ENCODE measurements at regions not wholly inside any gene's neighbourhood (a gene's known extent, or its start where the extent isn't known, plus 50 kb on each side); places are given as distances from the start of the nearest gene placed in this dataset.

DNA sequence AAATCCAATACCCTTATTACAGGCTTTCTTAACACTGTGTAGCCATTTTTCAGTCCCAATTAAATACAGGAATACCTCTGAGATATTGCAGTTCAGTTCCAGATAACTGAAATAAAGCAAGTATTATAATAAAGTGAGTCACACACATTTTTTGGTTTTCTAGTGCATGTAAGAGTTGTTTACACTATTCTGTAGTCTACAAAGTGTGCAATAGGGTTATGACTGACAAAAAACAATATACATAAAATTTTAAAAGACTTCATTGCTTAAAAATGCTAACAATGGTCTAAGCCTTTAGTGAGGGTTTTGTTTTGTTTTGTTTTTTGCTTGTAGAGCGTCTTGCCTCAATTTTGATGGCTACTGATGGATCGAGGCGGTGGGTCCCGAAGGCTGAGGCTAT is 434.4 kb upstream of the NBEA start:
- in situ Hi-C loops (cut with HindIII; ENCODE audit: low sequenced_read_pairs) = no loop called here

DNA sequence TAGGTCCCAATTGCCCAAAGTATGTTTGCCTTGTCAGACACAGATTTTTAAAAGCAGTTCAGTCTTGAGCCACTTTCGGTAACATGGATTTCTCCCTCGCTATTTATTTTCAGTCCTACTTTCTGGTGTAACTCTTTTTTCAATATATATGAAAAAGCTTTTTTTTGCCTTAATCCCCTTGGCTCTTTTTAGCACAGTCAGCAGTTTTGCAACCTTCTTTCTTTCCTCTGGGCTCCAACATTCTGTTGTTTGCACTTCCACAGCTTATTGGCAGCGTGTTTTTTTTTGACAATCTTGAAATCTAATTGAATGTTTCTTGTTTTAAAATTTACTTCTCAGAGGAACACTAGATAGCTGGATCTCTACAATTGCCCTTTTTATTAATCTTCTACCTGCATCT is 429.3 kb upstream of the NBEA start:
- in situ Hi-C loops (cut with HindIII; ENCODE audit: low sequenced_read_pairs) = no loop called here

DNA sequence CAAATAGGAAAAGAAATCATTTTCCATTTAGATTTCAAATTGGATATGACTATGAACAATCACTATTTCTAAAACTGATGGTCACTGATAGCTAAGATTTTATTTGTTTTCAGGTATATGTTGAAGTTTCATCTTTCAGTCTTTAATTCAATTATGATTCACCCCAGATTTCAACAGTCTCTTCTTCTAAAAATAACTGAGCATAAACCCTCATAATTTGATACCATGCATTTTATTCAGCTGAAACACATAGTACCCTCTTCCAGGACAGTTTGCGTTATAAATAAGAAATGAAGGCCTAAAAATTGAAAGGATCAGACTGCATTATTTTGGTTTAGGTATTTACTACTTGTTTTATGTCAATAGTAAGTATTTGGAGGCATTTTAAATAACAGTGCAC is 428.5 kb upstream of the NBEA start:
- in situ Hi-C loops (cut with HindIII; ENCODE audit: low sequenced_read_pairs) = no loop called here

DNA sequence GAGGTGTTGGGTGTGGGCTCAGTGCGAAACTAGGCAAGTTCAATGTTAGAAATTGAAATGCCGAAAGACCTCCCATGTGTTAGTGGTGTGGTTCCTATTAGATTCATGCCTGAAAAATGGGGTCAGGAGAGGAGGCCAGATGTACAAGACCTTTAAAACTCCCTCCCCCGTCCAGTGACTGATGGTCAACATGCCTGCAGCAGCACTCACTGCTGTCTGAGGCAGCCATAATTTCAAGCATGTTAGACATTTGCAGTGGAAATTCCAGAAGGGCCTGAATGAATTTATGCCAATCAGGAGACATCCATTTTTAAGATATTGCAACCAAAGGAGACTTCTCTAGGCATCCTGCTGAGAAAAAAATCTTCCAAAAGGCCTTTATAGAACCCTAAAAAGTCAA is 426.9 kb upstream of the NBEA start:
- in situ Hi-C loops (cut with HindIII; ENCODE audit: low sequenced_read_pairs) = no loop called here

DNA sequence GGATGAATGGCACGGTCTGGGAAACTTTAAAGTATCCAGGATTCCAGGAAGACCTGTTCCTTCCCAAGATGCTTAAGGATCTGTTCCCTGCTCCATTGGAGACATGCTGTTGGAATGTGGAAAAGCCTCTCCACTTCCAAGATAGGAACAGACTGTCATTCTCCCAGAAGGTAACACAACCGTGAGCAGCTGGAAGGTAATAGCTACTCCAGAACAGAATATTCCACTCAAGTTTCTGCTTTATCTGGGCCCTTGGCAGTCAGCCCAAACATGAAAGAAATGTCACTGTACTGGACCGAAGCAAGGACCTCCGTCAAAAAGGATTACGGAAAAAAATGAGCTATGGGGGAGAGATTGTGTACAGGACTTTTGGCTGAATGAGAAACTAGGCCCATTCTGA is 420.9 kb upstream of the NBEA start:
- in situ Hi-C loops (cut with HindIII; ENCODE audit: low sequenced_read_pairs) = no loop called here

DNA sequence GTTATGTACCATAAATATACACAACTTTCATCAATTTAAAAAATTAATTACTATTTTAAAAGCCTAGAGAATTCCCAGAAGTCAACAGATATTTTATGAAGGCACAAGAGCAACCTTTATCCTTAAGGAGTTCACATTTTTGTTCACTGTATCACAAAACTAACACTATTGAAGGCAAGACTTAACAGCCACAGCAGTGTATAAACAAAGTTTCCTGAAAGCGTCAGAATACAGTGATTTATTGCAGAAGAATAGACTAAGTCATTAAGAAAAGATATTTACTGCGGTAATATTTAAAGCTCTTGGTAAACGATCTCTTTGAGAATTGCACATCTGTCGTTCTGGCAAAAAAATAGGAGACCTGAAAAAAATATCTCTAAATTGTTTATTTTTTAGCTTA is 419.3 kb upstream of the NBEA start:
- in situ Hi-C loops (cut with HindIII; ENCODE audit: low sequenced_read_pairs) = no loop called here

DNA sequence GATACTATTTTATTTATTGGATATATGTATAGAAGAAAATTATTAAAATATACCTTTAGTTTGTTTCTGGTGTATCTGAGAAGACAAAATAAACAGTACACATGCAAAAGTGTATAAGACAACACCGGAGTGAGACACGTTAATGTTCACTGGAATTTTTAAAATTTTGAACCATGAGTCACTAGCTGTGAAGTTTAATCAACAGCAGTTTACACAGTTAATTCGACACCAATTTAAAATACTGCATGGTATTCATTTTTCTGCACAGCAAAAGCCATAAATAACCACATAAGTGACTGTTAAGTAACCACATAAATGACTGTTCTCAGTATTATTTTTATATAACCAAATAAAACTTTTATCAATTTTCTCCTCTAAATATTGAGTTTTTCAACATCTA is 418.7 kb upstream of the NBEA start:
- in situ Hi-C loops (cut with HindIII; ENCODE audit: low sequenced_read_pairs) = no loop called here

DNA sequence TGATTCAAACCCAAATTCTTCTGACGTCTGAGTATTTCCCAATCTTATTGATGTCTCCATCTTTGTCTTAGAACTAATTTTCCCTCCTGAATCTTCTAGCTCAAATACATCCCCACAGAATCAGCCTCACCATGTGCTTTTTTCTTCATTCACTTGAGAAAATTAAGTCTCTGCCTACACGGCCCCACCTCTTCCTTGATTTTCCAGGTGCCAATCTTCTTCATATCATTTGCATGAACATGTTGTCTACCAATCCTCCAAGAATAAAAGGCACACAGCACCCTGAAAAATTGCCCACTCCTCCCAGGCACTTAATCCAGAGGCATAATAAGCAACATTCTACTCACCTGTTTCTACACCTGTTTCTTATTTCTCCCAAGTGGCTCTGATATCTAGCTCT is 408.1 kb upstream of the NBEA start:
- in situ Hi-C loops (cut with HindIII; ENCODE audit: low sequenced_read_pairs) = no loop called here

DNA sequence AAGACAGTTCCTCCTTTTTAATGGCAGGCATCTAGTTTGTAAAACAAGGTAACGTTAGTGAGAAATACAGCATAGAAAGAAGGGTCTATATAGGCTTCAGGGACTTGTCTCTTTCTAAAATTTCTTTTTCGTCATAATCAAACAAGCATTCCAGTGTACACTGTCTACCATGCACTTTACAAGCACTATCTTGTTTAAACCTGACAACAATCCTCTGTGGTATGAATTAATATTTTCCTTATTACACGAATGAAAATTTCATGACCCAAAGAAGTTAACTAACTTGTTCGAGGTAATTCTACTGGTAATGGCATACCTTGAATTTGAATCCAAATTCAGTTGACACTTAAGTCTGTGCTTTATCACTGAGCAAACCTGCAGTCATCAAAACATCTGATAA is 399.7 kb upstream of the NBEA start:
- in situ Hi-C loops (cut with HindIII; ENCODE audit: low sequenced_read_pairs) = no loop called here

DNA sequence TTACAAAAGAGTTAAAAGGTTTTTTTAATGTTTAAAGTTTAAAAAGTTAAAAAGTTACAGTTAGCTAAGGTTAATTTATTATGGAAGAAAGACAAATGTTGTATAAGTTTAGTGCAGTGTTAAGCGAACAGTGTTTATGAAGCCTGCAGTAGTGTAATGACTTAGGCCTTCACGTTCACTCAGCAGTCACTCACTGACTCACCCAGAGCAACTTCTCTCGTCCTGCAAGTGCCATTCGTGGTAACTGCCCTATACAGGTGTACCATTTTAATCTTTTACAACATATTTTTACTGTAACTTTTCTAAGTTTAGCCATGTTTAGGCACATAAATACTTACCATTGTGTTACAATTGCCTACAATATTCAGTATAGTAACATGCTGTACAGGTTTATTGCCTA is 398.2 kb upstream of the NBEA start:
- in situ Hi-C loops (cut with HindIII; ENCODE audit: low sequenced_read_pairs) = no loop called here

DNA sequence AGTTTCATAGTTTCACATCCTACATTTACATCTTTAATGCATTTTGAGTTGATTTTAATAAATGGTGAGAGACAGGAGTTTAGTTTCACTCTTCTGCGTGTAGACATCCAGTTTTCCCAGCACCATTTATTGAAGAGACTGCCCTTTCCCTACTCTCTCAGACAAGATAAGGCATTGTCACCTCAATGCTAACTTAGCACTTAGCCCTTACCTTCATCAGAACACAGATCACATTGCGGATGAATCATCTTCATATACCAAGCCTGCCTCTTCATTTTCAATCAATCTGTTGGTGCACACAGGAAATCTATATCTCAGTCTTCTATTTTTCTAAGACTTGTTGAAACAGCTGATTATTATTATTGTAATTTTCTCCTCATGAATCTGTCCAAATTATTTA is 396.6 kb upstream of the NBEA start:
- in situ Hi-C loops (cut with HindIII; ENCODE audit: low sequenced_read_pairs) = no loop called here

DNA sequence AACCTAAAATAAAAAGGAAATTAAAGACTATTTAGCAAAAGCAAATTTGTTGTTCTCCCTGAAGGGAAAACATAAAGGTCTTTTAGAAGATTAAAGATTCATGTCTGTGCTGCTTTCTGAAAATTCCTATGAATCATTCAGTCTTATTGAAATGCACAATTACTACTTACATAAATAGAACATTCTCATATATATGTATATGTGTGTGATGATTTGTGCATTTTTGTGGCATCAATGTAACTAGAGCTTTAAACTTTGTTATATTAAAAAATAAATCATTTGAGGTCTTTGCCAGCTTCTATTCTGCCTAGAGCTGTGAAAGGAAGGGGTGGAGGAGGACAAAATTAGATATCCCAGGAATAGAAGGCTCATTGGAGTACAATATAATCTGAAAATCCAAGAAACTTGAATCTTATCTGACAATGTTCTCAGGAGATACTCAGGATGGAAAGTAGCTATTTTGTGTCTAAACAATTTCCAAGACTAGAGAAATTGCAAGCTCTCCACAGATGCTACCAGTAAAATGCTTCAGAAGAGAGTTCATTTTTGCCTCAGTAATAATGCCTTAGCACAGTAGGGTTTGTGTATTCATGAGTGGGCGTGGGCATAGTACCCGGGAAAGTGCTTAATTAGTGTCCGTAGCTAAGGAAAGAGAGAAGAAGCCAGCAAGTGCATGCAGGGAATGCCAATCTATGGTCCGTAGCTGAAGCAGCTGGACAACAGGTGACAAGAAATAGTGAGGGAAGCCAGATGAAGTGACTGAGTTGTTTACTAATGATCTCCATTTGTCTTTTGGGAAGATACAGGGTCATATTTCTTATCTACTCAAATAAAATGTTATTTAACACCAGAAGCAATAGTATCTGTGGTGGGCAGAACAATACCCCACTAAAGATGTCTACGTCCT is 395.5 kb upstream of the NBEA start:
- in situ Hi-C loops (cut with HindIII; ENCODE audit: low sequenced_read_pairs) = no loop called here

DNA sequence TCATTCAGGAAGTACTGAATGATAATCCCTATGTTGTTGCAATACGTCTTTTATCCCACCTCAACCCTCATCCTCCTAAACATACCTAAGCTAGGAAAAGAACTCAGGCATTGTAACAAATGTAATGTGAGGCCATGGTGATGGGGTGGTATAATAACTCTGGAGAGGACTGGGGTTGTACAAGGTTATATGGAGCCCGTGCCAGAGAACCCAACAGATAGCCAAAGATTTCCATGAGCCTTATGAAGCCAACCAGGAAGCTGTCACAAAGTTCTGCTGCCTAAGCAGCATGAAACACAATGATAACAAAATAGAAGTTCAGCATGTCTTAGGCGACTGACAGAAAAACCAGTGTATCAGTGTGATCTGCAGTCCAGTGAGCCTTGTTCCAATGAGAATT is 394.1 kb upstream of the NBEA start:
- in situ Hi-C loops (cut with HindIII; ENCODE audit: low sequenced_read_pairs) = no loop called here

DNA sequence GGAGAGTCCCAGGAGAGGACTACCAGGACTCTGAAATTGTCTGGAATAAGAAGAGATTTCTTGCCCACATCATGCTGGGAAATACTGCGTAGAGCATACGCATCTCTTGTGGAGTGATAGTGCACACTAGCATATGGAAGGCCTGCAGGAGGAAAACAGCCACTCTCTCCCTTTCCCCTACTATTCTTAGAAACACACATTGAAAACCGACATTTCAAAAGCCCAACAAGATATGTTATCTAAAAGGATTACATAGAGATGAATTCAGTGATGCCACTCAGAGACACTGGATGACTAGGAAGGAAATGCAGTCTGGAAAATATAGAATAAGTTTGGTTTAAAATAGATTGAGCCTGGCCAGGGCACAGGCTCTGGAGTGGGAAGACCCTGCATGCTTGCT is 388.7 kb upstream of the NBEA start:
- in situ Hi-C loops (cut with HindIII; ENCODE audit: low sequenced_read_pairs) = no loop called here

DNA sequence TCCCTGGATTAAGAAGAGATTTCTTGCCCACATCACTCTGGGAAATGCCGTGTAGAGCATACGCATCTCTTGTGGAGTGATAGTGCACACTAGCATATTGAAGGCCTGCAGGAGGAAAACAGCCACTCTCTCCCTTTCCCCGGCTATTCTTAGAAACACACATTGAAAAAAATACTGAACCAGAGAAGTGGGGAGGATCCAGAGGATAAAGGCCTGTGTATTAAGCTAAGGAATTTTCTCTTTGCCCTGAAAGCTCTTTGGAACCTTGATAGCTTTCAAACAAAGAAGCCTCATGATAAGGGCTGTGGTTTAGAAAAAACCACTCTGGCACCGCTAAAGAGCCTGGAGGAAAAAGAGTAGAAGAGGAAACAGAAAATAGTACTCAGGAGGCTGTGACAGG is 386.1 kb upstream of the NBEA start:
- in situ Hi-C loops (cut with HindIII; ENCODE audit: low sequenced_read_pairs) = no loop called here

DNA sequence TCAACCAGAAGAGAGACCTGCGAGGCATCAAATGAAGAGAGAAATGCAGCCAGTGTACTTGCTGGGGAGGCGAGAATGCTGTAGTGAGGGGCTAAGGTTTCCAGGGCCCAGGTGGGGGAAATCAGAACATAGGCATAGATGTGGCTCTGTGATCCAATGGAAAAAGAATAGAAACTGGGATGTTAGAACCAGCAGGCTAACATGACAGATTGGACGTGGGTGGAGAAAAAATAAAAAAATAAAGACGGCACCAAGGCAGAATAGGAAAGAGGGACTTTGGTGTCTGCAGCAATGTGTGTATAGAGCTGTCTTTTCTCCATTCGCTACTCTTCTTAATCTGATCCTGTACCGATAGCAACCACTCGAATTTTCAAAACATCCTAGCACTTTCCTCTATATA is 381.0 kb upstream of the NBEA start:
- in situ Hi-C loops (cut with HindIII; ENCODE audit: low sequenced_read_pairs) = no loop called here

DNA sequence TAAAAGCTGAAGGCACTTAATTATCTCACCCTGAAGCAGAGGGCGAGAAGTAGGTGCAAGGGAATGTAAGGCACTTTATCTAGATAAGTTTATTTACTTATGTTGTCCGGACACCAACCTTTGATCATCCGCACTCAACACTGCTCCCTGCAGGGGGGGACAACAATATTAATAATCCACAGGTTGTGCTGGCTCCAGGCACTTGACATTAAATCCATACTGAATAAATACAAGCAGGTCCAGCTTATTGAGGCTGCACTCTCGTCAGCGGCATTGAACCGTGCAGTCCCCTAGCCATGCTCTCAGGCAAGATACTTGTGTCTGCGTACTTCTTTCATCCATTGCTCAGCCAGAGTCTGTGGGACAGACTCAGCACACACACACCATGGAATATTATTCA is 374.5 kb upstream of the NBEA start:
- in situ Hi-C loops (cut with HindIII; ENCODE audit: low sequenced_read_pairs) = no loop called here

DNA sequence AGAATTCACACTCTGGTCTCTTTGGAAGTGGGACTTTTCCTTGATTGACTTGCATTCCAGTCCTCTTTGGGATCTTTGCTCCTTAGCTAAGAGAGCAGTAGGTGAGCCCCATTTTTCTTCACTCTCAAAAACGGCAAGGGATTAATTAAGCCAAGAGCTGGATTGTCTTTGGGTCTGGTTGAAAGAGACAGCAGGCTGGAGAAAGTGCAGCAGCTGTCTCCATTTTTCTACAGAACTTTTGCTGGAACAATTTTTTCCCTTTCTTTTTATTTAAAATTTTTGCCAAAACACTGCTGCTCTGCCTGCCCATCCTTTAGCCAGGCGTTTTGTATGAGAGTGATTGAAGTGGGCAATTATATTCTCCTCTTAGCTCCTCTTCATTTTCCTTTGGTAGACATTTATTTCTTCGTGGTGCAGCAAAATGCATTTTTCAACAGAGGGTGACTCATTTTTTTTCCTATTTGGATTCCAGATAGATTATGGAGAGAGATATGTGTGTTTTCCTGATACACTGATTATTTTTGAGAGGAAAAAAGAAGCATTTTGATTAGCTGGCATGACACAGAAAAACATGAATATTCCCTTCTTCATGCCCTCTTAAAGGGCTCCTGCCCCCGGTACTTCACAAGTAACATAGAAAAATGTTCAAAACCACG is 371.2 kb upstream of the NBEA start:
- in situ Hi-C loops (cut with HindIII; ENCODE audit: low sequenced_read_pairs) = no loop called here

DNA sequence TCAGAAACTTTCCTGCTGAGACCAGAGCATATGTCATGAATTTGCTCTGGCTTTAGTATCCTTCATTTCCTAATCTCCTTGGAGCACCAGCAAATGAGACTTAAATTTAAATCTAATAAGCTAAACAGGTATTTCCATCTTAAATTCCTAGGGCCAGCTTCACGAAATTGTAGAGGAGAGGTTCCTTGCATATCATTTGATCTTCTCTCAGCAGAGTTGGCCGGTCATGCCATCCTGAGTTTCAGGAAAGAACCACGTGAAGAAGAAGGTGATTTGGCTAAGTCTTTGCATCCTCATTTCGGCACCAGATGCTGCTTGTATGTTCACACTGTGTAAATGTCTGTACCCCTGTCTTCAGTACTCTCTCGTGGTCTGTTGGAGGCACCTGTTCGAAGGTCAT is 370.4 kb upstream of the NBEA start:
- in situ Hi-C loops (cut with HindIII; ENCODE audit: low sequenced_read_pairs) = no loop called here

DNA sequence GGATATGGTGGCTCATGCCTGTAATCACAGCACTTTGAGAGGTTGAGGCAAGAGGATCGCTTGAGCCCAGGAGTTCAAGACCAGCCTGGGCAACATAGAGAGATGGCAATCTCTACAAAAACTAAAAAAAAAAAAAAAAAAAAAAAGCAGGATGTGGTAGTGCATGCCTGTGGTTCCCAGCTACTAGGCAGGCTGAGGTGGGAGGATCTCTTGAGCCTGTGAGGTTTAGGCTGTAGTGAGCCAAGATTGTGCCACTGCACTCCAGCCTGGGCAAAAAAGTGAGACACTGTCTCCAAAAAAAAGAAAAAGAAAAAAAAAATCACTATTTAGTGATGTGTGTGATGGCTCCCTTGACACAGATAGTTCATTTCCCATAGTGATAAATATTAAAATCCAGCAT is 365.0 kb upstream of the NBEA start:
- in situ Hi-C loops (cut with HindIII; ENCODE audit: low sequenced_read_pairs) = no loop called here

DNA sequence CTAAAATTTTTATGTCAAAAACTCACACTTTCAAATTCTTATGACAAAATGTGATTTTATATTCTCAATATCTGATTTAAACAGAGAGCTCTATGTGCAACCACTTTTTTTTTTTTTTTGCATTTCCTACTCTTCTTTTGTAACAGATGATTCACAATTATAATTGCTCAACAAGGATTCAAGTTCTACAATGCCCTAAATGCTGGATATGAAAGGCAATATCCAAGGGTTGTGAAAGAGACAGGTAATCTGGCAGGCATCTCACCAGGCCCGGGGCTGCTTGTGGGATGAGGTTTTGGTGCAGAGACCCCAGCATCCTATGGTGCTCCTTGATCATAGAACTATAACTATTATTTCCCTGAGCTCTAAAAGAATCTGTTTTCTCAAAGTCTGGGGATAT is 363.6 kb upstream of the NBEA start:
- in situ Hi-C loops (cut with HindIII; ENCODE audit: low sequenced_read_pairs) = no loop called here

DNA sequence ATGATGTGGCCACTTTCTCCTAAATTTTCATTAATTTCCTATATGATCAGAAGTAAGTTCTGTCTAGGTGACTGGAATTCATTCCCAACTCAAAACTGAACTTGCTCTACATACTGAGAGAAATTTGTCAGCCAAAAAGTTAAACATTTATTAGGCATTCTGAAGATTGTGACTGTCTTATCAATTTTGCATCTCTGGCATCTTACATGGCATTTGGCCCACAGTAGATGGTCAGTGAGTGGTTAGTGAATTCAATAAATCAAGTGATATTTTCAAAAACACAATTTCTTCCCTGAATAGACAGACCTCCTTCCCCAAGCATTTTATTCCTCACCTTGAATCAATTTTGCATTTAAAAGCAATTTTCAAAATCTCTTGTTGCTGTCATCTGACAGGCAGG is 363.2 kb upstream of the NBEA start:
- in situ Hi-C loops (cut with HindIII; ENCODE audit: low sequenced_read_pairs) = no loop called here

DNA sequence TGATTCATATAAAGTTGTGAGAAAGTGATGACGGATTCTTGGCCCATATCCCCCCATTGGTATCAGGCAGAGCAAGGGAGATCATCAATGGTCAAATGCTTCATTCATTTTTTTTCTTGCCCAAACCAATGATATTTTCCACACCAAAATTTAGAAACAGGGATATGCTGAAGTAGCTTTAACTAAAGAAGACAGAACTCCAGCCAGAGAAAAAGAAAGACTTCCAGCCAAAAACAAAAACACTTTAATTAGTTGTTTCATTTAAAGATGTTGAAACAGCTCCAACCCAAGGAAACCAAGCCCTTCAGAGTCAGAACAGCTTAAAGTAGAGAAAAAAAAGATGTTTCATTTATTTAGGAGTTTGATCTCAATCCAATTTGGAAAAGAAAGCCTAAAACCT is 358.9 kb upstream of the NBEA start:
- in situ Hi-C loops (cut with HindIII; ENCODE audit: low sequenced_read_pairs) = no loop called here

Data from endothelial cell of hepatic sinusoid (primary cell).